ENCODE measurements at regions not wholly inside any gene's neighbourhood (a gene's known extent, or its start where the extent isn't known, plus 50 kb on each side); places are given as distances from the start of the nearest gene placed in this dataset.

DNA sequence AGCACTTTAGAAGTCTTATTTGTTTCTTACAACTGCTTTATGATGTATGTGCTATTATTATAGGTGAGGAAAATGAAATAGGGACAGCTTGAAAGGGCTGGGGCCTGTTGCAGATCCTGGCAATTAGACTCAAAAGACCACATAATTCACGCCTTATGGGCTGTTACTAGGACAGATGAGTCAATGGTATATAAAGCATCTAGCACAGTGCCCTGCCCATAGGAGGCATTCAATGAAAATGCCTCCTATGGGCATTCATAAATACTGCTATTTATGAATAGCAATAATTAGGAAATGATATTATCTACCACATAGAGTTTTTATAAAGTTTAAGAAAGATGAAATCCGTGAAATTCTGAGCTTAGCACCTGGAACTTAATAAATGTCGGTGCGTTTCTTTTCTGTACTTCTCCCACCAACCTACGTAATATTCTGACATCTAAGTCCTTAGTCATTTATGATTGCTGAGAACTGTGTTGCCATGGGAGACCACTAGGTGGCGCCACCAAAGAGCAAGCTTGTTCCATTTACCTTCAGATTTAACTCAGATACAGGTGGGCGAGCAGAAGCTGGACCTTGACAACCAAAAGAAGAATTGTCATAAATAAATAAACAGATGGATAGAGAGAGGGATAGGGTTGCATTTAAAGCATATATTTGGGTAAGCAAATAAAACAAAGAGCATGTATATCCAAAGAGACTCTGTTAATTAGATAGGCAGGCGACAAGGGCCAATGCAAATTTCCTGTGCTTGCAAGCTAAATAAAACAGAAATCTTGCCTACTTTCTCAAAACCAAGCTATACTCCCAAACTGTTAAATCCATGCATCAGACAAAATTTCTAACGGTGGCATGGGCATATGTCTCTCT lies 699.9 kb downstream of the INHBA start:
- DNase-seq (ENCODE audit: low read depth) = no peak
- Histone ChIP-seq H3K4me3 (ENCODE audit: low read depth, low read length) (no peak overlapping the region), H3K36me3 (ENCODE audit: control insufficient read depth, insufficient read depth, low read length) (no peaks in the 10 kb centered on the region), H3K27me3 (ENCODE audit: control insufficient read depth, insufficient read depth, low read length) (no peaks in the 10 kb centered on the region)
- TF ChIP-seq, protein P1, sequence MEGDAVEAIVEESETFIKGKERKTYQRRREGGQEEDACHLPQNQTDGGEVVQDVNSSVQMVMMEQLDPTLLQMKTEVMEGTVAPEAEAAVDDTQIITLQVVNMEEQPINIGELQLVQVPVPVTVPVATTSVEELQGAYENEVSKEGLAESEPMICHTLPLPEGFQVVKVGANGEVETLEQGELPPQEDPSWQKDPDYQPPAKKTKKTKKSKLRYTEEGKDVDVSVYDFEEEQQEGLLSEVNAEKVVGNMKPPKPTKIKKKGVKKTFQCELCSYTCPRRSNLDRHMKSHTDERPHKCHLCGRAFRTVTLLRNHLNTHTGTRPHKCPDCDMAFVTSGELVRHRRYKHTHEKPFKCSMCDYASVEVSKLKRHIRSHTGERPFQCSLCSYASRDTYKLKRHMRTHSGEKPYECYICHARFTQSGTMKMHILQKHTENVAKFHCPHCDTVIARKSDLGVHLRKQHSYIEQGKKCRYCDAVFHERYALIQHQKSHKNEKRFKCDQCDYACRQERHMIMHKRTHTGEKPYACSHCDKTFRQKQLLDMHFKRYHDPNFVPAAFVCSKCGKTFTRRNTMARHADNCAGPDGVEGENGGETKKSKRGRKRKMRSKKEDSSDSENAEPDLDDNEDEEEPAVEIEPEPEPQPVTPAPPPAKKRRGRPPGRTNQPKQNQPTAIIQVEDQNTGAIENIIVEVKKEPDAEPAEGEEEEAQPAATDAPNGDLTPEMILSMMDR (IDR thresholded peaks at IDR 0.05; ENCODE audit: insufficient read depth, low read length, poor library complexity, severe bottlenecking) = peak; percentile 77

DNA sequence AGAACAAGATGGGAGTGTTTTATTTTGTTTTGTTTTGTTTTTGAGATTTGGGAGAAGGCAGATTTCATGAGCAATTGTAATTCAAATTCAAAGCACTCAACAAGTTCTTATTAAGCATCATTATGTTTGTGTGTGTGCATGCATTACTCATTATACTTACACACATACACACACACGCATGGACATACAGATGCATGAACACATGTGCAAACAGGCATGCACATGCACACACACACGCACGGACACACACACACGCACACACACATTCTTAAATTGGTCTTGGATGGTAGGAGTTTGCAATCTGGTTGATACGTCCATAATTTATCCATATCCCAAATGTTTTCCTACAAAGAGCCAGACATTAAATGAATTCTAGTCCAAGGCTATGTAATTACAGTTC lies 702.8 kb downstream of the INHBA start:
- H3K27me3 ChIP-seq (ENCODE audit: control insufficient read depth, insufficient read depth, low read length) = no peaks in the 10 kb centered on the region
- no peaks in the 10 kb centered on the region for H3K36me3 ChIP-seq (ENCODE audit: control insufficient read depth, insufficient read depth, low read length)
- TF ChIP-seq, protein P1 (IDR thresholded peaks at IDR 0.05; ENCODE audit: insufficient read depth, low read length, poor library complexity, severe bottlenecking) = no peak
- DNase-seq (ENCODE audit: low read depth) = no peak
- no peak overlapping the region for H3K4me3 ChIP-seq (ENCODE audit: low read depth, low read length)

DNA sequence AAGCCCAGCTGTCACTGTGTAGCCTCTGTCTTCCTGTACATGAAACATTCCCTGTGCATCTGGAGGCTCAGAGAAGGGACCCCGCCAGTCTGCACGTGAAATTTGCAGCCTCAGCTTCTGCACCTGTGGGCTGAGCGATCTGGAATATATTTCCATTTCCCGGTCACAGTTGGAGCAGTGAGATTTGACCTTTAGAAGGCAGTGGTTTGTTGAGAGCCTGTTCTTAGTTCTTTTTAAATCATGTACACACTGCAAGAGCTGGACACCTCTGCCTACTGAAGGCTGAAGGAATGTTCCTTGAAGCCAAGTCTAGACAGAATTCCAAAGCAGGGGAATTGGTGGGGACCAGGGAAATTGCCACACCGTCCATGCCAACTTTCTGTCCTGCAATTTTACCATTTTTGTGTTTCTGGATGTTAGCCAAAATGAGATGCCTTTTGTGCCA lies 706.6 kb downstream of the INHBA start:
- Histone ChIP-seq H3K4me3 (ENCODE audit: low read depth, low read length) (no peak overlapping the region), H3K36me3 (ENCODE audit: control insufficient read depth, insufficient read depth, low read length) (no peaks in the 10 kb centered on the region), H3K27me3 (ENCODE audit: control insufficient read depth, insufficient read depth, low read length) (no peaks in the 10 kb centered on the region)
- TF ChIP-seq, protein P1 (IDR thresholded peaks at IDR 0.05; ENCODE audit: insufficient read depth, low read length, poor library complexity, severe bottlenecking) = no peak
- DNase-seq (ENCODE audit: low read depth) = no peak

DNA sequence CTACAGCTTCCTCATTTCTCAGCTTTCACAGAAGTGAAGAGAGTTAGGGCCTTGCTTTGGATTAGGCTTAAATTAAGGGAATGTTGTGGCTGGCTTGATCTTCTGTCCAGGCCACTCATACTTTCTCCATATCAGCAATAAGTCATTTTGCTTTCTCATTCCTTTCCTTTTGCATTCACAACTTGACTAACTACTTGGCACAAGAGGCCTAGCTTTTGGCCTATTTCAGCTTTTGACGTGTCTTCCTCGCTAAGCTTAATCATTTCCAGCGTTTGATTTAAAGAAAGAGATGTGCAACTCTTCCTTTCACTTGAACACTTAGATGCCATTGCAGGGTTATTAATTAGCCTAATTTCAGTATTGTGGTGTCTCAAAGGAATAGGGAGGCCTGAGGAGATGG lies 712.0 kb downstream of the INHBA start:
- no peak for DNase-seq (ENCODE audit: low read depth)
- no peaks in the 10 kb centered on the region for H3K36me3 ChIP-seq (ENCODE audit: control insufficient read depth, insufficient read depth, low read length)
- no peaks in the 10 kb centered on the region for H3K27me3 ChIP-seq (ENCODE audit: control insufficient read depth, insufficient read depth, low read length)
- no peak overlapping the region for H3K4me3 ChIP-seq (ENCODE audit: low read depth, low read length)
- TF ChIP-seq, protein P1 (IDR thresholded peaks at IDR 0.05; ENCODE audit: insufficient read depth, low read length, poor library complexity, severe bottlenecking) = no peak

DNA sequence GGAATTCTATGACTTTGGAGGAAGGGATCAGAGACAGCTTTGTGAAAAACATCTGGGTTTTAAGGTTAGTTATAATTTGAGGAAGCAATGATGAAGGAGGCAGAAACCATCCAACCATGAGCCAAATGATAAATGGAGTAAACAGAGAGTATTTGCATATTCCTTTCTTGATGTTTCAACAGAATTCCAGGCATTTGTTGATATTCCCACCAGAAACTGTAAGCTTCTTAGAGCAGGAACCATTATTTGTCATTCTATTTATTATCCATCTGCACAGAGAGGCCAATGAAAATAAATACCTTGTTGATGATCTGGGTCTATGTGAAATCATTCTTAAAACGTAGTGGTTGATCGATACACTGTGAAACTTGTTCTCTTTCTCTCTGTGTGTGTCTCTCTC lies 715.3 kb downstream of the INHBA start:
- TF ChIP-seq, protein P1 (IDR thresholded peaks at IDR 0.05; ENCODE audit: insufficient read depth, low read length, poor library complexity, severe bottlenecking) = no peak

More for the DNA sequence above, 715.3 kb downstream of the INHBA start:
- Histone ChIP-seq H3K4me3 (ENCODE audit: low read depth, low read length) (no peak overlapping the region), H3K36me3 (ENCODE audit: control insufficient read depth, insufficient read depth, low read length) (no peaks in the 10 kb centered on the region), H3K27me3 (ENCODE audit: control insufficient read depth, insufficient read depth, low read length) (no peaks in the 10 kb centered on the region)
- no peak for DNase-seq (ENCODE audit: low read depth)

Data from kidney epithelial cell (primary cell).